A549 (cell line): ENCODE measurements at regions not wholly inside any gene's neighbourhood (a gene's known extent, or its start where the extent isn't known, plus 50 kb on each side); places are given as distances from the start of the nearest gene placed in this dataset.

Experiments used
- ATAC-seq, 2 experiments: fragments of 200-7000 bp in 1 of 2; fragments of >200 bp in 1 of 2; cut with Nextera tagmentation in 1 of 2; cut with Tn5 transposase in 1 of 2; 3 replicates each; pipeline versions ENCODE4 v1.8.0 to v1.9.1; 2018 to 2020; ENCODE audit warnings: mild to moderate bottlenecking in 1 of 2, moderate library complexity in 1 of 2
- CTCF ChIA-PET: fragments of 300-600 bp; sonication (Branson Sonifier 250); formaldehyde crosslinking; extraction: SDS; loops from one replicate; lab custom pipeline; 2021; ENCODE audit warnings: antibody characterized with exemption, inconsistent platforms; lab: Yijun Ruan, JAX
- POLR2A ChIA-PET: fragments of 350-600 bp; formaldehyde crosslinking; extraction: SDS; loops from one replicate; lab custom pipeline; 2021; ENCODE audit warnings: antibody characterized with exemption, inconsistent platforms; lab: Yijun Ruan, JAX
- DNase-seq, 2 experiments: peaks; one replicate each; pipeline versions ENCODE4 v3.0.0 to v3.0.0-alpha.2; 2011 to 2016; ENCODE audit warnings: low read depth in 1 of 2, low spot score in 1 of 2
- FAIRE-seq: peaks from 2 replicates; lab custom pipeline; 2011; peaks lifted over from hg19 to GRCh38; lab: Jason Lieb, UNC
- H3K27ac ChIP-seq, 2 experiments: fragments of >200 bp; sonication (Bioruptor Twin); formaldehyde crosslinking; 3 replicates each; pipeline ENCODE4 v1.5.1; 2016 to 2017
- H3K4me1 ChIP-seq: fragments of >200 bp; sonication (Bioruptor Twin); formaldehyde crosslinking; 3 replicates; pipeline ENCODE4 v1.6.1; 2016
- H3K4me2 ChIP-seq: fragments of >200 bp; sonication (Bioruptor Twin); formaldehyde crosslinking; 3 replicates; pipeline ENCODE4 v1.6.1; 2016
- H3K4me3 ChIP-seq: fragments of >200 bp; sonication (Bioruptor Twin); formaldehyde crosslinking; 3 replicates; pipeline ENCODE4 v1.5.1; 2016
- H3K9me3 ChIP-seq: fragments of >200 bp; sonication (Bioruptor Twin); formaldehyde crosslinking; 3 replicates; pipeline ENCODE4 v1.6.1; 2016
- BCL3 ChIP-seq: fragments of >200 bp; sonication (Bioruptor Twin); formaldehyde crosslinking; IDR thresholded peaks from 3 replicates; pipeline ENCODE4 v1.6.1; 2016
- BHLHE40 ChIP-seq: IDR thresholded peaks from 2 replicates; pipeline ENCODE4 v1.6.1; 2012; ENCODE audit warnings: low read depth, low read length, inconsistent platforms
- CBX2 ChIP-seq: fragments of 200-600 bp; sonication (generic); IDR thresholded peaks from 2 replicates; pipeline ENCODE4 v1.6.1; 2016; ENCODE audit warnings: low read depth, mild to moderate bottlenecking, borderline replicate concordance
- CBX8 ChIP-seq: fragments of 200-600 bp; sonication (generic); IDR thresholded peaks from 2 replicates; pipeline ENCODE4 v1.6.1; 2016
- CEBPB ChIP-seq, 2 experiments: fragments of >200 bp in 1 of 2; sonication (Bioruptor Twin) in 1 of 2; formaldehyde crosslinking in 1 of 2; IDR thresholded peaks; 2 replicates each; pipeline ENCODE4 v1.6.1; 2012 to 2016
- CHD2 ChIP-seq: fragments of 150-350 bp; IDR thresholded peaks from 2 replicates; pipeline ENCODE4 v1.6.1; 2014; ENCODE audit warnings: low read length; ENCODE audit not compliant: partially characterized antibody
- CHD4 ChIP-seq: fragments of 200-600 bp; sonication (generic); IDR thresholded peaks from 2 replicates; pipeline ENCODE4 v1.6.1; 2016; ENCODE audit warnings: antibody characterized with exemption, mild to moderate bottlenecking, borderline replicate concordance
- EHF ChIP-seq: fragments of 250-450 bp; sonication (Bioruptor Pico); IDR thresholded peaks from 2 replicates; pipeline ENCODE4 v1.5.0; 2020; ENCODE audit warnings: mild to moderate bottlenecking
- ELK1 ChIP-seq: fragments of 150-350 bp; IDR thresholded peaks from 2 replicates; pipeline ENCODE4 v1.6.1; 2014; ENCODE audit warnings: low read depth, mild to moderate bottlenecking, low read length
- EP300 ChIP-seq, 2 experiments: fragments of >200 bp; sonication (Bioruptor Twin); formaldehyde crosslinking; IDR thresholded peaks; 2 replicates in 1 of 2; 3 replicates in 1 of 2; pipeline ENCODE4 v1.6.1; 2016 to 2017
- ESRRA ChIP-seq: fragments of 150-350 bp; IDR thresholded peaks from 2 replicates; pipeline ENCODE4 v1.6.1; 2014; ENCODE audit warnings: mild to moderate bottlenecking, low read length, borderline replicate concordance
- FOXS1 ChIP-seq: fragments of 250-450 bp; sonication (Bioruptor Pico); IDR thresholded peaks from 2 replicates; pipeline ENCODE4 v1.5.0; 2020; ENCODE audit warnings: mild to moderate bottlenecking, moderate library complexity
- GATA3 ChIP-seq: IDR thresholded peaks from 2 replicates; pipeline ENCODE4 v1.6.1; 2012; ENCODE audit warnings: borderline replicate concordance
- HEYL ChIP-seq: fragments of 250-450 bp; sonication (Bioruptor Pico); IDR thresholded peaks from 2 replicates; pipeline ENCODE4 v1.8.0; 2021; ENCODE audit warnings: mild to moderate bottlenecking, moderate library complexity
- HMGXB4 ChIP-seq: fragments of 250-450 bp; sonication (Bioruptor Pico); IDR thresholded peaks from 2 replicates; pipeline ENCODE4 v1.5.0; 2021; ENCODE audit warnings: mild to moderate bottlenecking, moderate library complexity, borderline replicate concordance
- HOXB5 ChIP-seq: fragments of 250-450 bp; sonication (Bioruptor Pico); IDR thresholded peaks from 2 replicates; pipeline ENCODE4 v1.5.0; 2020; ENCODE audit warnings: mild to moderate bottlenecking, moderate library complexity
- JUN ChIP-seq, 2 experiments: fragments of >200 bp; sonication (Bioruptor Twin); formaldehyde crosslinking; IDR thresholded peaks; 2 replicates in 1 of 2; 3 replicates in 1 of 2; pipeline ENCODE4 v1.6.1; 2016 to 2017
- KDM5A ChIP-seq: fragments of 200-600 bp; sonication (generic); IDR thresholded peaks from 2 replicates; pipeline ENCODE4 v1.6.1; 2016; ENCODE audit warnings: antibody characterized with exemption, mild to moderate bottlenecking
- NPAS2 ChIP-seq: fragments of 250-450 bp; sonication (Bioruptor Pico); IDR thresholded peaks from 2 replicates; pipeline ENCODE4 v1.8.0; 2022; ENCODE audit warnings: mild to moderate bottlenecking, moderate library complexity, borderline replicate concordance
- PBX3 ChIP-seq: IDR thresholded peaks from 2 replicates; pipeline ENCODE4 v1.6.1; 2012
- PHF8 ChIP-seq: fragments of 200-600 bp; sonication (generic); IDR thresholded peaks from 2 replicates; pipeline ENCODE4 v1.6.1; 2016; ENCODE audit warnings: low read depth, mild to moderate bottlenecking, antibody characterized with exemption, moderate library complexity, borderline replicate concordance
- POLR2AphosphoS2 ChIP-seq: conservative IDR thresholded peaks from 2 replicates; pipeline ENCODE4 v1.6.1; 2012; ENCODE audit warnings: low read length, improper control_type of control experiment, inconsistent platforms
- RCOR1 ChIP-seq: fragments of 150-350 bp; IDR thresholded peaks from 2 replicates; pipeline ENCODE4 v1.6.1; 2014; ENCODE audit warnings: antibody characterized with exemption, low read length, low read depth
- REST ChIP-seq: fragments of 200-600 bp; sonication (generic); IDR thresholded peaks from 2 replicates; pipeline ENCODE4 v1.6.1; 2016; ENCODE audit warnings: antibody characterized with exemption, mild to moderate bottlenecking, moderate library complexity
- RFX5 ChIP-seq: fragments of 450-650 bp; IDR thresholded peaks from 2 replicates; pipeline ENCODE4 v1.7.1; 2014; ENCODE audit warnings: antibody characterized with exemption, mild to moderate bottlenecking, moderate library complexity
- SMC3 ChIP-seq: fragments of >200 bp; sonication (Bioruptor Twin); formaldehyde crosslinking; IDR thresholded peaks from 3 replicates; pipeline ENCODE4 v1.6.1; 2018; ENCODE audit warnings: inconsistent platforms
- SREBF2 ChIP-seq: fragments of 450-650 bp; IDR thresholded peaks from 2 replicates; pipeline ENCODE4 v1.6.1; 2014; ENCODE audit warnings: mild to moderate bottlenecking, moderate library complexity
- TFCP2L1 ChIP-seq: fragments of 250-450 bp; sonication (Bioruptor Pico); IDR thresholded peaks from 2 replicates; pipeline ENCODE4 v1.5.0; 2021; ENCODE audit warnings: mild to moderate bottlenecking
- WGBS: methylation state at CpG from one replicate; pipeline ENCODE4 v1.1.6; 2017; ENCODE audit errors: missing lambda C conversion rate; 5-methylcytosine and 5-hydroxymethylcytosine counted together

GRCh38 chr5:158022837-158023236 is 163.9 kb upstream of the CLINT1 start:
- ATAC-seq (no peak), DNase-seq (no peak), FAIRE-seq (no peak)
- no peaks in the 10 kb centered on the region for H3K9me3 ChIP-seq
- no peaks in the 10 kb centered on the region for H3K4me1 ChIP-seq
- no peak overlapping the region for H3K27ac ChIP-seq
- 63% methylated on average over 6 of the region's 6 CpGs for WGBS
- no peak overlapping the region for H3K4me3 ChIP-seq
- ChIA-PET POLR2A (no interaction called here), CTCF (interaction anchor here (0.6 kb wide), 1 partner anchor 381 kb away, joined by 3 read pairs; no protein-coding TSS in a partner anchor)
- no peak overlapping the region for H3K4me2 ChIP-seq
- TF ChIP-seq PBX3 (no peak), CBX8 (no peak), CHD4 (no peak), CEBPB (IDR thresholded peaks at IDR 0.05) (no peak), CHD2 (no peak), EHF (CRISPR knock-in tag) (no peak), HMGXB4 (CRISPR knock-in tag) (no peak), BCL3 (no peak), CBX2 (no peak), FOXS1 (CRISPR knock-in tag) (no peak), NPAS2 (CRISPR knock-in tag) (no peak), EP300 (IDR thresholded peaks at IDR 0.05) (no peak), HEYL (CRISPR knock-in tag) (no peak), SREBF2 (no peak), TFCP2L1 (CRISPR knock-in tag) (no peak), KDM5A (no peak), HOXB5 (CRISPR knock-in tag) (no peak), PHF8 (no peak)

- FAIRE-seq, result no peak
- Histone ChIP-seq H3K9me3 (no peaks in the 10 kb centered on the region), H3K4me1 (no peaks in the 10 kb centered on the region), H3K4me2 (no peak overlapping the region), H3K4me3 (no peak overlapping the region), H3K27ac (no peak overlapping the region)
- ChIA-PET CTCF (interaction anchor here (0.6 to 1.2 kb wide), 2 partner anchors 36 to 380 kb away, joined by 3 read pairs; no protein-coding TSS in a partner anchor), POLR2A (no interaction called here)
- ATAC-seq, result no peak
- WGBS, result 25% methylated on average over 3 of the region's 3 CpGs
- no peak for DNase-seq
- TF ChIP-seq NPAS2 (CRISPR knock-in tag) (no peak), POLR2AphosphoS2 (no peak), EP300 (IDR thresholded peaks at IDR 0.05) (no peak), REST (no peak), BHLHE40 (no peak), SREBF2 (no peak), GATA3 (no peak), JUN (IDR thresholded peaks at IDR 0.05) (no peak), SMC3 (no peak), RCOR1 (no peak), HMGXB4 (CRISPR knock-in tag) (no peak), ESRRA (no peak), RFX5 (no peak), ELK1 (no peak)
Observed at GRCh38 chr5:158022393-158022792, 163.4 kb upstream of the CLINT1 start.
